HEK293 (cell line): ENCODE measurements at regions not wholly inside any gene's neighbourhood (a gene's known extent, or its start where the extent isn't known, plus 50 kb on each side); places are given as distances from the start of the nearest gene placed in this dataset.

Experiments
- CTCF ChIA-PET: fragments of 350-600 bp; formaldehyde crosslinking; extraction: SDS; loops from one replicate; lab custom pipeline; 2021; ENCODE audit warnings: antibody characterized with exemption; lab: Yijun Ruan, JAX
- POLR2A ChIA-PET: fragments of 300-600 bp; formaldehyde crosslinking; extraction: SDS; loops from one replicate; lab custom pipeline; 2020; ENCODE audit warnings: antibody characterized with exemption, inconsistent platforms; lab: Yijun Ruan, JAX
- H3K27ac ChIP-seq: fragments of 200-500 bp; sonication (Bioruptor generic); 2 replicates; pipeline ENCODE4 v1.5.1; 2014; ENCODE audit warnings: low read depth, low read length, control low read depth, inconsistent platforms; ENCODE audit errors: extremely low read depth
- H3K36me3 ChIP-seq, 2 experiments: fragments of 200-500 bp in 1 of 2; sonication (Bioruptor generic) in 1 of 2; 1 replicate in 1 of 2; 2 replicates in 1 of 2; pipeline ENCODE4 v1.5.1; 2014 to 2017; ENCODE audit warnings: inconsistent platforms in 2 of 2, low read length in 2 of 2; ENCODE audit not compliant: control insufficient read depth in 2 of 2, insufficient read depth in 1 of 2
- H3K4me1 ChIP-seq: fragments of 200-500 bp; sonication (Bioruptor generic); 2 replicates; pipeline ENCODE4 v1.5.1; 2014; ENCODE audit warnings: mild to moderate bottlenecking, low read length, inconsistent platforms; ENCODE audit not compliant: control insufficient read depth, insufficient read depth
- H3K4me3 ChIP-seq: 2 replicates; pipeline ENCODE4 v1.5.1; 2011; ENCODE audit warnings: low read depth, mild to moderate bottlenecking, control low read depth, low read length, moderate library complexity
- H3K9me3 ChIP-seq: fragments of 200-500 bp; sonication (Bioruptor generic); 2 replicates; pipeline ENCODE4 v1.5.1; 2014; ENCODE audit warnings: low read depth, low read length, inconsistent platforms; ENCODE audit not compliant: control insufficient read depth, insufficient read depth
- HOXA7 ChIP-seq: sonication (generic); formaldehyde crosslinking; IDR thresholded peaks from 2 replicates; pipeline ENCODE4 v1.8.1; 2022; ENCODE audit warnings: missing genetic modification reagents, borderline replicate concordance
- KLF10 ChIP-seq: fragments of 450-650 bp; IDR thresholded peaks from 2 replicates; pipeline ENCODE4 v1.5.1; 2018; ENCODE audit warnings: missing biosample characterization, mild to moderate bottlenecking, missing genetic modification characterization
- OSR2 ChIP-seq: fragments of 450-650 bp; formaldehyde crosslinking; IDR thresholded peaks from 2 replicates; pipeline ENCODE4 v1.5.1; 2016; ENCODE audit warnings: missing biosample characterization, missing genetic modification characterization
- OVOL3 ChIP-seq: fragments of 450-650 bp; formaldehyde crosslinking; IDR thresholded peaks from 2 replicates; pipeline ENCODE4 v1.5.1; 2016; ENCODE audit warnings: missing biosample characterization, missing genetic modification characterization
- PRDM10 ChIP-seq: fragments of 450-650 bp; formaldehyde crosslinking; IDR thresholded peaks from 2 replicates; pipeline ENCODE4 v1.5.1; 2016; ENCODE audit warnings: missing biosample characterization, missing genetic modification characterization
- TSHZ1 ChIP-seq: fragments of 450-650 bp; formaldehyde crosslinking; IDR thresholded peaks from 2 replicates; pipeline ENCODE4 v1.5.1; 2016; ENCODE audit warnings: missing biosample characterization, missing genetic modification characterization, borderline replicate concordance
- WT1 ChIP-seq: fragments of 450-650 bp; formaldehyde crosslinking; IDR thresholded peaks from 2 replicates; pipeline ENCODE4 v1.5.1; 2016; ENCODE audit warnings: missing biosample characterization, missing genetic modification characterization
- YY1 ChIP-seq: fragments of 450-650 bp; formaldehyde crosslinking; IDR thresholded peaks from 2 replicates; pipeline ENCODE4 v1.5.1; 2018; ENCODE audit warnings: missing biosample characterization, missing genetic modification characterization
- ZBTB17 ChIP-seq: fragments of 450-650 bp; formaldehyde crosslinking; IDR thresholded peaks from 2 replicates; pipeline ENCODE4 v1.5.1; 2016; ENCODE audit warnings: missing biosample characterization, missing genetic modification characterization
- ZBTB7A ChIP-seq: fragments of 450-650 bp; formaldehyde crosslinking; IDR thresholded peaks from 2 replicates; pipeline ENCODE4 v1.5.1; 2016; ENCODE audit warnings: low read depth, missing biosample characterization, missing genetic modification characterization
- ZIC2 ChIP-seq: fragments of 450-650 bp; formaldehyde crosslinking; IDR thresholded peaks from 2 replicates; pipeline ENCODE4 v1.5.1; 2016; ENCODE audit warnings: missing biosample characterization, missing genetic modification characterization
- ZNF2 ChIP-seq: fragments of 450-650 bp; formaldehyde crosslinking; IDR thresholded peaks from 2 replicates; pipeline ENCODE4 v1.5.1; 2016; ENCODE audit warnings: missing biosample characterization, missing genetic modification characterization
- ZNF335 ChIP-seq: fragments of 450-650 bp; formaldehyde crosslinking; conservative IDR thresholded peaks from 2 replicates; pipeline ENCODE4 v1.5.1; 2016; ENCODE audit warnings: missing biosample characterization, missing genetic modification characterization
- ZNF394 ChIP-seq: fragments of 450-650 bp; formaldehyde crosslinking; IDR thresholded peaks from 2 replicates; pipeline ENCODE4 v1.5.1; 2016; ENCODE audit warnings: missing biosample characterization, missing genetic modification characterization, mild to moderate bottlenecking, moderate library complexity, borderline replicate concordance
- ZNF433 ChIP-seq: fragments of 450-650 bp; formaldehyde crosslinking; IDR thresholded peaks from 2 replicates; pipeline ENCODE4 v1.5.1; 2016; ENCODE audit warnings: missing biosample characterization, missing genetic modification characterization, low read depth
- ZNF510 ChIP-seq: fragments of 450-650 bp; formaldehyde crosslinking; IDR thresholded peaks from 2 replicates; pipeline ENCODE4 v1.5.1; 2018; ENCODE audit warnings: mild to moderate bottlenecking, missing genetic modification characterization, missing biosample characterization; ENCODE audit not compliant: insufficient replicate concordance
- ZNF514 ChIP-seq: fragments of 450-650 bp; formaldehyde crosslinking; IDR thresholded peaks from 2 replicates; pipeline ENCODE4 v1.5.1; 2016; ENCODE audit warnings: missing biosample characterization, missing genetic modification characterization
- ZNF555 ChIP-seq: fragments of 450-650 bp; formaldehyde crosslinking; conservative IDR thresholded peaks from 2 replicates; pipeline ENCODE4 v1.5.1; 2017; ENCODE audit warnings: missing biosample characterization, mild to moderate bottlenecking, missing genetic modification characterization, inconsistent platforms
- ZNF645 ChIP-seq: fragments of 450-650 bp; formaldehyde crosslinking; IDR thresholded peaks from 2 replicates; pipeline ENCODE4; 2016; ENCODE audit warnings: missing biosample characterization, missing genetic modification characterization
- ZNF704 ChIP-seq: fragments of 450-650 bp; formaldehyde crosslinking; IDR thresholded peaks from 2 replicates; pipeline ENCODE4 v1.5.1; 2016; ENCODE audit warnings: missing biosample characterization, missing genetic modification characterization

GRCh38 chr13:62682788-62683187 lies 1267.1 kb upstream of the PCDH20 start:
- H3K4me3 ChIP-seq, result no peak overlapping the region
- H3K4me1 ChIP-seq, result no peaks in the 10 kb centered on the region
- H3K36me3 ChIP-seq, result no peaks in the 10 kb centered on the region
- CTCF ChIA-PET, result no interaction called here
- POLR2A ChIA-PET, result no interaction called here
- no peaks in the 10 kb centered on the region for H3K9me3 ChIP-seq
- H3K27ac ChIP-seq, result no peak overlapping the region
- TF ChIP-seq HOXA7 (CRISPR knock-in tag) (no peak), ZNF645 (tag by site-specific recombination) (no peak), ZNF510 (tag by site-specific recombination) (no peak), ZIC2 (no peak), PRDM10 (tag by site-specific recombination) (no peak), ZBTB7A (tag by site-specific recombination) (no peak), ZNF704 (tag by site-specific recombination) (no peak), YY1 (tag by site-specific recombination) (no peak), ZNF433 (tag by site-specific recombination) (no peak), KLF10 (no peak), TSHZ1 (tag by site-specific recombination) (no peak), ZNF335 (no peak)

- no peak overlapping the region for H3K4me3 ChIP-seq
- H3K9me3 ChIP-seq, result no peaks in the 10 kb centered on the region
- H3K27ac ChIP-seq, result no peak overlapping the region
- CTCF ChIA-PET, result interaction anchor here (0.7 kb wide), 1 partner anchor 33 kb away, joined by 3 read pairs; no protein-coding TSS in a partner anchor
- no peaks in the 10 kb centered on the region for H3K36me3 ChIP-seq
- POLR2A ChIA-PET, result no interaction called here
- no peaks in the 10 kb centered on the region for H3K4me1 ChIP-seq
- no peak for TF ChIP-seq ZNF555 (tag by site-specific recombination)
- TF ChIP-seq OVOL3 (tag by site-specific recombination), result no peak
- no peak for TF ChIP-seq ZNF2 (tag by site-specific recombination)
- TF ChIP-seq ZBTB17 (tag by site-specific recombination), result no peak
- no peak for TF ChIP-seq WT1 (tag by site-specific recombination)
- TF ChIP-seq ZNF394 (tag by site-specific recombination), result no peak
- TF ChIP-seq OSR2 (tag by site-specific recombination), result no peak
- TF ChIP-seq PRDM10 (tag by site-specific recombination), result no peak
- no peak for TF ChIP-seq ZNF514
Observed at GRCh38 chr13:62678039-62678438, 1262.4 kb upstream of the PCDH20 start.
